HG03045 (cell line): ENCODE measurements at regions not wholly inside any gene's neighbourhood (a gene's known extent, or its start where the extent isn't known, plus 50 kb on each side); places are given as distances from the start of the nearest gene placed in this dataset.

Source experiments
- ATAC-seq: cut with Tn5 transposase; IDR thresholded peaks from one replicate; pipeline ENCODE4 v1.9.1; 2021; ENCODE audit warnings: mild to moderate bottlenecking, moderate library complexity; ENCODE audit not compliant: unreplicated experiment

DNA sequence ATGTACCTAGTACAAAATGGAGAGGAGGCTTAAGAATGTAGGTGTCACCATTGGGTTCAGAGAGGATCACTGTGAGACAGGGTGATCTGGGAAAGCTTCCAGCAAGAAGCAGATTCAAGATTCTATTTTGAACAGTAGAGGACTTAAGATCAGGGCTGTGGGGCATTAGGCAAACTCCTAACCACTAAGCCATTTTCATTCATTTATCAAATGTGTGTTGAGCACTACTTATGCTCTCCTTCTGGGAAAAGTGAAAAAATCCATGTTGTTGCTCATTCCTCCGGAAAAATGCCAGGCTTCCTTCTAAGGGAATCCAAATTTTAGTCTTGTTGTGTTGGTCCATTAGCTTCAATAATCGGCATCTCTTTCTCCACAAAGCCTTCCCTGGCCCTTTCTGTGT lies 163.4 kb downstream of the NUAK1 start:
- ATAC-seq = no peak

GRCh38 chr12:105977236-105977635 lies 161.5 kb downstream of the NUAK1 start:
- ATAC-seq = no peak

DNA sequence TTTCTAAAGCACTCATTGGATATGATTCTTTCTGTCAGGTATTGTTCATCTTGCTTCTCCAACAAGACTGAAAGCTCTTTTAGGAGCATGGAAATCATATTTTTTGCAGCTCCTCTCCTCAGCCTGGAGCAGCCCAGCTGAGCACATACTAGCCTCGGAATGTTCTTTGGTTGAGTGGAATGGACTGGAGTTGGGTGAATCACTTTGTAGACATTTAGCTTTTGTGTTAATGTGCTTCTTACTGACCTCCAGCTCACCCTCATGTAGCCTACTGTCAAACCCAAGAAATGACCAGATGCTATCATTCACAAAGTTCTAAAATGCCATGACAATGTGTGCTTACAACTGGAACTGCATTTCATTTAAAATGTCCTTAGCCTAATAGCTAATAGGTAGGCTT lies 161.1 kb downstream of the NUAK1 start:
- no peak for ATAC-seq

- no peak for ATAC-seq
Observed at GRCh38 chr12:105978276-105978675, 160.5 kb downstream of the NUAK1 start.

DNA sequence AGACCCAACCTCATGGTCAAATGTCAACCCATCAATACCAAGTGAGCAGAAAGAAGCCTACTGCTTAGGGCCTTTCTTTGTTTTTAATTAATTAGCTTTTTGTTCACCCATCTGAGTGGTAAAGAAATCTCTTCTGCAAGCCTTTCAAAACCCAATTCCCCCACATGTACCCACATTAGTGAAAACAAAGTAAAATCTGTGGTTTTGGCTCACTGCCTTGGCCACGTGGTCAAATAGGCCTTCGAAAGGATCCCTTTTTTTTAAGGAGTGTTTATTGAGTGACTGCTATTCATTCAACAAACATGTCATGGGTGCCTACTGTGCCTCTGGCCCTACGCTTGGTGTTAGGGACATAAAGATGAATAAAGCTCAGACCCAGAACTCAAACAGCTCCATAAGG lies 160.1 kb downstream of the NUAK1 start:
- no peak for ATAC-seq

DNA sequence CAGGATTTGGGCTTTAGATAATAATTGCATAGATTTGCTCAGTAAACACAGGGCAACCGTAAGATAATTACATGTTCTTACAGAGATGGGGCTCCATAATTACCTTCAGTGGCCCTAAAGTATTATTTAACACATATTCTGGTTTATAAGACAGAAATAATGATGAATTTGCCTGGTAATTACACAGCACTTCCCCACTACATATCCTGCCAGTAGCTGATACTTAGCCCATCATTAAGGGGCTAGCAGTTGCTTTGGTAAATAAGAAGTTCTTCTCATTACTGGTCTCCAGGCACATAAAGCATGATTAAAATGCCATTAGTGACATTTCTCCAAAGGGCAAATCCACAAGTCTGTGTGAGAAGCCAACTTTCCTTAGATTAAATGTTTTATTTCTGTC lies 158.7 kb downstream of the NUAK1 start:
- no peak for ATAC-seq

DNA sequence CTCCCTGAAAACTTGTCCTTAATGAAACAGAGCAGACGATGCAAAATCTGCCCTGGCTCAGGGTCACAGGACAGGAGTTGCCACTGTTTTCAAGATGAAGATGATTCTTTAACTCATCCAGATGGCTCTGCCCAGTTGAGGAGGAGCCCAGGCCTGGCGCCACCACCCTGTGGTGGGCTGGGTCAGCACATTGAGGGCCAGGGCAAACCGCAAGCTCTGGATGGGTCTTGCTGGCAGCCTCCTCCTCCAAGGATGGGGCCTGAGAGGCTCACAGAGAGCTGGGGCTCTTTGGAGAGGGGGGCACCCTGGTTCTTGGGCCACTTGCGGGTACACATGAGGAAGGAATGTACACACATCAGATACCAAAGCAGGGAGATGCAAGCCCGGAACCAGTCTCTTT lies 158.2 kb downstream of the NUAK1 start:
- ATAC-seq = no peak

GRCh38 chr12:105982022-105982421 lies 156.7 kb downstream of the NUAK1 start:
- ATAC-seq = no peak

GRCh38 chr12:105983622-105984320 lies 155.0 kb downstream of the NUAK1 start:
- ATAC-seq = no peak

DNA sequence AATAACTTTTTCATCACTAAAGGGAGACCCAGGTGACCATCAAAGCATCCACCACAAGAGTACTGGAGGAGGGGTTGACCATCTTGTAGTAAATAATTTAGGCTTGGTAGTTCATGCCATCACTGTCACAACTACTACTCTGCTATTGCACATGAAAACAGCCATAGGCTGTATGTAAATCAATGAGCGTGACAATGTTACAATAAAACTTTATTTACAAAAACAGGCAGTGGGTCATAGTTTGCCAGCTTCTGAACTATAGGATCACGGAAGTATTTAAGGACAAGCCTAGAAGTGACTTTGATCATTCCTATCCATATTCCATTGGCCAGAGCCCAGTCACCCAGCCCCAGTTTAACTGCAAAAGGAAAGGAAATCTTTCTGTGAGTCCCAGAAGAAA lies 153.4 kb downstream of the NUAK1 start:
- no peak for ATAC-seq

GRCh38 chr12:105986779-105987684 lies 151.7 kb downstream of the NUAK1 start:
- no peak for ATAC-seq

DNA sequence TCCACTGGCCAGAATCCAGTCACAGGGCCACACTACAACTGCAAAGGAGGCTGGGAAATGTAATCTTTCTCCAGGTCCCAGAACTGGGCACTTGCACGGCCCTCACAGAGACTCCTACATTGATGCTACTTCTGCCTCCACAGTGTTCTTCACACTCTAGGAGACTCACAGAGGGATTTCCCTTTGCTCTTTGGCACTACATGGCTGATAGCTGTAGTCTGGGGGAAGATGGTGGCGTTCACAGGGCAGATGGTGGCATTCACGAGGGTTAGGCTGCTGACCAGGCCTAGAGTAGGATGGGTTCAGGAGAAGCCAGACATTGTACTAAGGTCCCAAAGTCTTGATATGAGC lies 151.1 kb downstream of the NUAK1 start:
- no peak for ATAC-seq

GRCh38 chr12:105992849-105993740 lies 145.7 kb downstream of the NUAK1 start:
- ATAC-seq = no peak

DNA sequence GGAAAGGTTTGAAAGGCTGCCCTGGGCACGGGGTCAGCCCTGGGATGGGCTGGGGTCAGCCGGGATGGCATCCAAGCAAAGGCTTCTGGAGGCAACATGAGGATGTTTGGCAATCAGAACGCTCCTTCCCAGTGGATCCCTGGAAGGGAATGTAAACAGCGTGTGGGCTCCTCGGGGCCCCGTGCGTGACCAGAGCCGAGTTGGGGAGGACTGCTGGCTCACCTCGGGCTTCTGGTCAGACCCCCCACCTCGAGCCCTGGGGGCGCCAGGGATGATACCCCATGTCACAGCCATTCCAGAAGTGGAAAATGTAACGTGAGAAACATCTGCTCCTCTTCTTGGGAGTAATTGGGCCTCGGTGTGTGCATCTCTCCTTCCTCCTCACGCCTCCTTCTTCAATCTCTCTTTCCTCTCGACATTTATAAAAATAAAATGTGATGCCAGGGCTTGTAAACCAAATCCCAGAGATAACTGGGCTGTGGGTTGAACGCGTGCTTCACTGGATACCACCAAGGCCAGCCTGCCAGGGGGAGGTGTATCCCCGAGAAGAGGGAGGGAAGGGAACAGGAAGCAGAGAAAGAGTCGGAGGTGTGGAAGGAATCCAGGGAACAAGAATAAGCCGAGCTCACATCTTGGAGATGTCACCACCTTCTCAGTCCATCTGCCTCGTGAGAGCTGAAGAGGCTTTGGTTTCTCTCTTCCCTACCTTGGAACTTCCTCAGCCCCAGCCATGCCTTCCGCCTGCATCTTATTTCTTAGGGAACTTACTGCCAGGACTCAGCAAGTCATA lies 144.8 kb downstream of the NUAK1 start:
- ATAC-seq = no peak

DNA sequence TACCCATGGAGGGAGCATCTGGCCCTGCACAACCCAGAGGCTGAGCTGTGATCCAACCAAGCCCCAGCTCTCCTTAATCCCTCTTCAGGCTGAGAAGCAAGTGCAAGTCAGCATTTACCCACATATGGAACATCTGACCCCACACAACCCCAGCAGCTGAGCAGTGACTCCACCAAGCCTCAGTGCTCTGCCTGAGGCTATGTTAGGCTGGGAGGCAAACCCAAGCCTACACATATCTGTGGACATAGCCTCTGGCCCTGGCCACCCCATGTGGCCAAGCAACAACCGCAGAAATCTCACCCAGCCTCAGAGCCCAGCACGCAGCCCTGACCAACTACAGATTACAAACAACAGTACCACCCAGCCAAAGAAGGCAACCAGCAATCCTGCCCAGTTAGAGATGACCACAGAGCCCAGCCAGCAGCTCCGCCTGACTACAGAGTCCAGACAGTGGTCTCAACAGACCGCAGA lies 142.8 kb downstream of the NUAK1 start:
- no peak for ATAC-seq

- no peak for ATAC-seq
Observed at GRCh38 chr12:105998561-105998960, 140.2 kb downstream of the NUAK1 start.

DNA sequence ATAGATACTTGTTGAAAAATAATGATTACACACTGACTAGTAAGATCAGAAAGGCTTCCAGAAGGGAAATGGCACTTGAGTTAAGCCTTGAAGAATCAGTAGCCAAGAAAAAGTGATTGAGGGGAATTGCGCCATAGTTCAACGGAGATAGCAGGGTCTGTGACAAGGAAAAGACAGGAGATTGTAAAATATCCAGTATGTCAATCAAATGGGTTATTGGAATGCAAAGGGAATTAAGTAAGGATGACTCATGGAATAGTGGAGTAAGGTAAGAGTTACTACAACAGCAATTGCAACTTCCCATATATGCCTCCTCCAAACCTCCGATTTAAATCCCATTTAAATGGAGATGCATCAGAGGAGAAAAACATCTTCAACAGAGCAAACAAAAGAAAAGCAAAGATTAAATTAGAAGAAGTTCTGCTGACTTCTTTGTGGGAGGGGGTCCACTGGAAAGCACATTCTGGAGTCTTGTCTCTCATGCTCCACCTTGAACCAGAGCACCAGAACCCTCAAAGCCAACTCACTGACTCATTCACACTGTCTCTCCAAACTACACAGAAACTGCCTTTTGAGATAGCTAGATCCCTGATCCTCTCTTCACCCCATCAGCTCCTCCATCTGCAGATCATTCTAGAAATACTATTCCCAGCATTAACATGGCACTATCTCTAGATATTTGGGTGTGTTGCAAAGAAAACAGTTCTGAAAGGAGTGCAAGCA lies 138.2 kb downstream of the NUAK1 start:
- ATAC-seq = no peak

DNA sequence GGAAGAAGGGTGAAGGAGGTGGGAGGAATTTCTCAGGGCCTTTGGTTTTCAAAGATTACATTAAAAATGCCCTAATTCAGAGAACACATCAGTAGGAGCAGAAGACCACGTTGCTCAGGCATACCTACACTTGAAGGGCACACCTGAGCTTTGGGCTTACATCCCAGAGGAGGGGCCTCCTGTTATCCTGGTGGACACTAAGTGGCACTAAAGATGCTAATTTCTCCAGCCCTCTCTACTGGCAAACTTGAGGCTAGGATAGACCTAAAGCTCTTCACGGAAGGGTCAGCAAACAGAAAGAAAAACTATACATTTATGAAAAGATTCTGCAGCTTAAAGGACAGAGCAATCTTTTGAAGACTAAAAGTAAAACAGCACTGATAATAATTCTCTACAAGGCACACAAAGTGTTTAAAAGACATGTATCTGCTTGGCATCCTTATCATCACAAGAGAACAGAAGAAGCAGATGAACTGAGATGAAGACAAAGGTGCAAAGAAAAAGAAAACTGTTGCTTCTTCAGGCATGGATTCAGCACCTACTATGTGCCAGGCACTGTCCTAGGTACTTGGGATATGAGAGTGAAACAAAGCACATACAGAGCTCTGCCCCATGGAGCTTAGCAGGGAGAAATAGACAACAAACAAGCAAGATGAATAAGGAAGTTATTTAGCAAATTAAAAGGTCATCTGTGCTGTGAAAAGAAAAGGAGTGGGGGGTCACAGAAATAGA lies 137.5 kb downstream of the NUAK1 start:
- no peak for ATAC-seq

DNA sequence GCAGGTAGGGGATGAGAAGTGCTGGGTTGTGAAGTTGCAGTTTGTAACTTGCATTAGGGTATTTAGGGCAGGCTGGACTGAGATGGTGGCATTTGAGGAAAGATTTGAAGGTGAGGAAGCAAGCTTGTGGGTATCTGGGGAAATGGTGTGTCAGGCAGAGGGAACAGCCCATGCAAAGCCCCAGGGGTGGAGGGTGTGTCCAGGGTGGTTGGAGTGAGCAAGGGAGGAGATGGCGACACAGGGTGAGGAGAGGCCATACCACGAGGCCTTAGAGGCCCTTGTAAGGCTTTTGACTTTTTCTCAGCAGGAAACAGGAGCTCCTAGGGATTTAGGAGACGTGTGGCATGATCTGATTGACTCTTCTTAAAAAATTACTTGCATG lies 136.9 kb downstream of the NUAK1 start:
- ATAC-seq = no peak
